B cell (primary cell): ENCODE measurements at regions not wholly inside any gene's neighbourhood (a gene's known extent, or its start where the extent isn't known, plus 50 kb on each side); places are given as distances from the start of the nearest gene placed in this dataset.

ENCODE experiments used
- ATAC-seq: fragments of 200-7000 bp; cut with Tn5 transposase; one replicate; pipeline ENCODE4 v1.10.0; 2021; ENCODE audit warnings: low read depth, mild to moderate bottlenecking, moderate number of reproducible peaks, moderate library complexity
- CTCF ChIA-PET: fragments of 350-600 bp; sonication (Branson Sonifier 250); formaldehyde crosslinking; loops from one replicate; lab custom pipeline; 2021; ENCODE audit warnings: antibody characterized with exemption, inconsistent platforms; lab: Charles Lee
- POLR2A ChIA-PET: fragments of 350-600 bp; sonication (Branson Sonifier 250); formaldehyde crosslinking; loops from one replicate; lab custom pipeline; 2021; ENCODE audit warnings: antibody characterized with exemption; lab: Charles Lee
- DNase-seq: peaks from one replicate; pipeline ENCODE4 v3.0.0; 2013
- H2AFZ ChIP-seq: 2 replicates; pipeline ENCODE4 v1.6.1; 2012; ENCODE audit warnings: mild to moderate bottlenecking, low read depth, low read length; ENCODE audit not compliant: insufficient read depth, poor library complexity, severe bottlenecking
- H3K27ac ChIP-seq, 2 donors: 1 replicate in 1 of 2; 2 replicates in 1 of 2; pipeline ENCODE4 v1.5.1; 2012 to 2013; ENCODE audit warnings: low read length in 2 of 2, mild to moderate bottlenecking in 2 of 2, moderate library complexity in 1 of 2
- H3K27me3 ChIP-seq, 4 experiments: fragments of 200-600 bp in 1 of 4; sonication (generic) in 1 of 4; replicated peaks in 1 of 4; 1 replicate in 2 of 4; 2 replicates in 2 of 4; pipeline versions ENCODE4 v1.6.1 to v1.7.0; 2013 to 2016; ENCODE audit warnings: low read length in 3 of 4, mild to moderate bottlenecking in 2 of 4, mixed read lengths in 1 of 4, moderate library complexity in 1 of 4; ENCODE audit not compliant: insufficient read depth in 4 of 4, control insufficient read depth in 3 of 4; ENCODE audit errors: control extremely low read depth in 1 of 4
- H3K36me3 ChIP-seq, 2 experiments: replicated peaks in 1 of 2; 1 replicate in 1 of 2; 2 replicates in 1 of 2; pipeline versions ENCODE4 v1.6.1 to v1.7.1; 2013; ENCODE audit warnings: low read length in 1 of 2; ENCODE audit not compliant: insufficient read depth in 2 of 2, control insufficient read depth in 1 of 2; ENCODE audit errors: control extremely low read depth in 1 of 2, extremely low read depth in 1 of 2
- H3K4me1 ChIP-seq, 2 donors: fragments of 200-600 bp in 1 of 2; sonication (generic) in 1 of 2; 1 replicate in 1 of 2; 2 replicates in 1 of 2; pipeline versions ENCODE4 v1.5.1 to v1.6.1; 2013 to 2017; ENCODE audit warnings: low read length in 2 of 2; ENCODE audit not compliant: control insufficient read depth in 2 of 2, insufficient read depth in 2 of 2
- H3K4me2 ChIP-seq: replicated peaks from 2 replicates; pipeline ENCODE3; 2012; ENCODE audit warnings: mild to moderate bottlenecking, low read depth, low read length; ENCODE audit not compliant: poor library complexity, severe bottlenecking
- H3K4me3 ChIP-seq, 5 experiments: fragments of 200-600 bp in 1 of 5; sonication (generic) in 1 of 5; 1 replicate in 3 of 5; 2 replicates in 2 of 5; pipeline versions ENCODE4 v1.5.1 to v1.7.0; 2011 to 2016; ENCODE audit warnings: low read length in 4 of 5, mild to moderate bottlenecking in 4 of 5, low read depth in 2 of 5, control low read depth in 1 of 5, moderate library complexity in 1 of 5; ENCODE audit not compliant: insufficient read depth in 1 of 5; ENCODE audit errors: control extremely low read depth in 1 of 5, extremely low read depth in 1 of 5
- H3K79me2 ChIP-seq: fragments of 200-600 bp; sonication (generic); one replicate; pipeline ENCODE4 v1.6.0; 2016; ENCODE audit warnings: low read length; ENCODE audit not compliant: control insufficient read depth, insufficient read depth
- H3K9ac ChIP-seq: fragments of 200-600 bp; sonication (generic); 2 replicates; pipeline ENCODE4 v1.6.1; 2017; ENCODE audit warnings: mild to moderate bottlenecking, low read length, moderate library complexity
- H3K9me3 ChIP-seq, 3 donors: one replicate each; pipeline versions ENCODE4 v1.6.1 to v1.7.1; 2013; ENCODE audit warnings: low read length in 2 of 3; ENCODE audit not compliant: control insufficient read depth in 2 of 3, insufficient read depth in 1 of 3; ENCODE audit errors: control extremely low read depth in 1 of 3
- H4K20me1 ChIP-seq: 2 replicates; pipeline ENCODE4 v1.6.0; 2012; ENCODE audit warnings: mild to moderate bottlenecking, low read length; ENCODE audit not compliant: insufficient read depth, control insufficient read depth, poor library complexity, severe bottlenecking
- H3K27ac Mint-ChIP-seq: one replicate; pipeline ENCODE4 v1.8.0; 2021; ENCODE audit warnings: mixed read lengths
- H3K27me3 Mint-ChIP-seq: one replicate; pipeline ENCODE4 v1.8.0; 2021; ENCODE audit warnings: mixed read lengths
- H3K4me1 Mint-ChIP-seq: one replicate; pipeline ENCODE4 v1.8.0; 2021; ENCODE audit warnings: mixed read lengths
- H3K4me3 Mint-ChIP-seq: one replicate; pipeline ENCODE4 v1.8.0; 2021; ENCODE audit warnings: mixed read lengths
- H3K9me3 Mint-ChIP-seq: one replicate; pipeline ENCODE4 v1.8.0; 2022; ENCODE audit warnings: mixed read lengths; ENCODE audit not compliant: insufficient read depth
- CTCF ChIP-seq: fragments of 200-600 bp; IDR thresholded peaks from one replicate; pipeline ENCODE4 v1.8.0; 2022; ENCODE audit warnings: antibody characterized with exemption, mild to moderate bottlenecking
- EZH2 ChIP-seq: IDR thresholded peaks from 2 replicates; pipeline ENCODE4 v1.6.1; 2012; ENCODE audit warnings: borderline replicate concordance, low read depth, mild to moderate bottlenecking, moderate library complexity, low read length; ENCODE audit not compliant: insufficient read depth, poor library complexity, severe bottlenecking
- WGBS: methylation state at CpG from one replicate; pipeline ENCODE4 v1.1.5; 2013; ENCODE audit warnings: missing lambda C conversion rate; ENCODE audit not compliant: insufficient coverage; 5-methylcytosine and 5-hydroxymethylcytosine counted together
- intact Hi-C: fragments of 100-400 bp; cut with micrococcal nuclease; formaldehyde crosslinking; loops from one replicate; pipeline ENCODE4 v1.10.0; 2022

- Histone ChIP-seq H3K27me3 (no peaks in the 10 kb centered on the region), H3K4me2 (no peak overlapping the region), H3K79me2 (no peaks in the 10 kb centered on the region), H4K20me1 (no peaks in the 10 kb centered on the region), H3K36me3 (no peaks in the 10 kb centered on the region), H3K9ac (no peak overlapping the region), H3K9me3 (peaks cover 0 to 9% (median 0%) of the 10 kb centered on the region in 3 donors), H2AFZ (no peak overlapping the region), H3K27ac (no peak overlapping the region), H3K4me3 (no peak overlapping the region), H3K4me1 (no peaks in the 10 kb centered on the region)
- ATAC-seq (no peak), DNase-seq (no peak)
- peaks cover 4% of the 10 kb centered on the region for H3K4me1 Mint-ChIP-seq
- no peak overlapping the region for H3K27ac Mint-ChIP-seq
- ChIA-PET CTCF (interaction anchor here (0.8 to 1.3 kb wide), 3 partner anchors 10 to 26 kb away, joined by 3 read pairs; no protein-coding TSS in a partner anchor), POLR2A (interaction anchor here (0.6 to 0.9 kb wide), 3 partner anchors 11 to 19 kb away, joined by 3 to 4 read pairs (median 3); no protein-coding TSS in a partner anchor)
- no peaks in the 10 kb centered on the region for H3K9me3 Mint-ChIP-seq
- intact Hi-C loops, result loop anchor here (5.0 kb wide), 1 partner anchor 45 kb away; no protein-coding TSS in a partner anchor
- TF ChIP-seq CTCF (no peak), EZH2 (no peak)
- no CpG with 5 or more reads among the region's 4 CpGs for WGBS
- H3K27me3 Mint-ChIP-seq, result no peaks in the 10 kb centered on the region
- no peak overlapping the region for H3K4me3 Mint-ChIP-seq
Observed at GRCh38 chr20:53816872-53817398, 223.3 kb upstream of the ZNF217 start.

GRCh38 chr20:53815509-53815908 is 221.9 kb upstream of the ZNF217 start:
- ChIA-PET CTCF (no interaction called here), POLR2A (no interaction called here)
- Histone ChIP-seq H4K20me1 (no peaks in the 10 kb centered on the region), H3K36me3 (no peaks in the 10 kb centered on the region), H3K4me3 (no peak overlapping the region), H3K79me2 (no peaks in the 10 kb centered on the region), H3K4me2 (no peak overlapping the region), H3K9me3 (peaks cover 0 to 9% (median 0%) of the 10 kb centered on the region in 3 donors), H2AFZ (no peak overlapping the region), H3K9ac (no peak overlapping the region), H3K27ac (no peak overlapping the region), H3K27me3 (no peaks in the 10 kb centered on the region), H3K4me1 (no peaks in the 10 kb centered on the region)
- H3K27me3 Mint-ChIP-seq, result no peaks in the 10 kb centered on the region
- TF ChIP-seq CTCF (no peak), EZH2 (no peak)
- peaks cover 4% of the 10 kb centered on the region for H3K4me1 Mint-ChIP-seq
- no peak for DNase-seq
- no peak overlapping the region for H3K27ac Mint-ChIP-seq
- H3K4me3 Mint-ChIP-seq, result no peak overlapping the region
- intact Hi-C loops, result loop anchor here (5.0 kb wide), 1 partner anchor 43 kb away; no protein-coding TSS in a partner anchor
- no peak for ATAC-seq
- H3K9me3 Mint-ChIP-seq, result no peaks in the 10 kb centered on the region
